ENCODE measurements at regions not wholly inside any gene's neighbourhood (a gene's known extent, or its start where the extent isn't known, plus 50 kb on each side); places are given as distances from the start of the nearest gene placed in this dataset.

GRCh38 chr2:217489145-217489960 lies 513.4 kb downstream of the TNS1 start:
- TF ChIP-seq JDP2 (CRISPR knock-in tag; IDR thresholded peaks at IDR 0.05; ENCODE audit: borderline replicate concordance) (no peak), HMGXB4 (CRISPR knock-in tag; IDR thresholded peaks at IDR 0.05; ENCODE audit: borderline replicate concordance in 1 of 2, low read depth in 1 of 2) (no peak), ZNF407 (CRISPR knock-in tag; IDR thresholded peaks at IDR 0.05; ENCODE audit: not compliant biosample characterization) (no peak), POLR2A (IDR thresholded peaks at IDR 0.05; ENCODE audit: insufficient read depth in 1 of 2, low read depth in 2 of 2, low read length in 2 of 2) (no peak), JUN (CRISPR knock-in tag; IDR thresholded peaks at IDR 0.05) (no peak), ZBTB44 (CRISPR knock-in tag; IDR thresholded peaks at IDR 0.05) (no peak), MXI1 (IDR thresholded peaks at IDR 0.05; ENCODE audit: borderline replicate concordance, low read depth, low read length) (no peak)
